Upper lobe of left lung (tissue), 4 donors: ENCODE measurements at regions not wholly inside any gene's neighbourhood (a gene's known extent, or its start where the extent isn't known, plus 50 kb on each side); places are given as distances from the start of the nearest gene placed in this dataset.

Experiments used
- POLR2A ChIP-seq, 4 donors: fragments of 450-650 bp; IDR thresholded peaks; one replicate each; pipeline ENCODE4 v1.5.1; 2016 to 2017; ENCODE audit warnings: antibody characterized with exemption in 4 of 4, mild to moderate bottlenecking in 2 of 4
- TF ChIP-seq, protein P1 (sequence below), 6 experiments: fragments of 450-650 bp in 4 of 6; fragments of 200-600 bp in 2 of 6; sonication (generic) in 2 of 6; IDR thresholded peaks; one replicate each; pipeline ENCODE4 v1.5.1; 2016 to 2019; ENCODE audit warnings: antibody characterized with exemption in 6 of 6

GRCh38 chr1:34426325-34426896, 249.7 kb downstream of the C1orf94 start:
- no peak for TF ChIP-seq POLR2A (IDR thresholded peaks at IDR 0.05)
- TF ChIP-seq, protein P1, sequence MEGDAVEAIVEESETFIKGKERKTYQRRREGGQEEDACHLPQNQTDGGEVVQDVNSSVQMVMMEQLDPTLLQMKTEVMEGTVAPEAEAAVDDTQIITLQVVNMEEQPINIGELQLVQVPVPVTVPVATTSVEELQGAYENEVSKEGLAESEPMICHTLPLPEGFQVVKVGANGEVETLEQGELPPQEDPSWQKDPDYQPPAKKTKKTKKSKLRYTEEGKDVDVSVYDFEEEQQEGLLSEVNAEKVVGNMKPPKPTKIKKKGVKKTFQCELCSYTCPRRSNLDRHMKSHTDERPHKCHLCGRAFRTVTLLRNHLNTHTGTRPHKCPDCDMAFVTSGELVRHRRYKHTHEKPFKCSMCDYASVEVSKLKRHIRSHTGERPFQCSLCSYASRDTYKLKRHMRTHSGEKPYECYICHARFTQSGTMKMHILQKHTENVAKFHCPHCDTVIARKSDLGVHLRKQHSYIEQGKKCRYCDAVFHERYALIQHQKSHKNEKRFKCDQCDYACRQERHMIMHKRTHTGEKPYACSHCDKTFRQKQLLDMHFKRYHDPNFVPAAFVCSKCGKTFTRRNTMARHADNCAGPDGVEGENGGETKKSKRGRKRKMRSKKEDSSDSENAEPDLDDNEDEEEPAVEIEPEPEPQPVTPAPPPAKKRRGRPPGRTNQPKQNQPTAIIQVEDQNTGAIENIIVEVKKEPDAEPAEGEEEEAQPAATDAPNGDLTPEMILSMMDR (IDR thresholded peaks at IDR 0.05) = no peak
